B cell (primary cell): ENCODE measurements at regions not wholly inside any gene's neighbourhood (a gene's known extent, or its start where the extent isn't known, plus 50 kb on each side); places are given as distances from the start of the nearest gene placed in this dataset.

Source experiments
- ATAC-seq: fragments of 200-7000 bp; cut with Tn5 transposase; one replicate; pipeline ENCODE4 v1.10.0; 2021; ENCODE audit warnings: low read depth, mild to moderate bottlenecking, moderate number of reproducible peaks, moderate library complexity
- CTCF ChIA-PET: fragments of 350-600 bp; sonication (Branson Sonifier 250); formaldehyde crosslinking; loops from one replicate; lab custom pipeline; 2021; ENCODE audit warnings: antibody characterized with exemption, inconsistent platforms; lab: Charles Lee
- POLR2A ChIA-PET: fragments of 350-600 bp; sonication (Branson Sonifier 250); formaldehyde crosslinking; loops from one replicate; lab custom pipeline; 2021; ENCODE audit warnings: antibody characterized with exemption; lab: Charles Lee
- DNase-seq: peaks from one replicate; pipeline ENCODE4 v3.0.0; 2013
- H2AFZ ChIP-seq: 2 replicates; pipeline ENCODE4 v1.6.1; 2012; ENCODE audit warnings: mild to moderate bottlenecking, low read depth, low read length; ENCODE audit not compliant: insufficient read depth, poor library complexity, severe bottlenecking
- H3K27ac ChIP-seq, 2 donors: 1 replicate in 1 of 2; 2 replicates in 1 of 2; pipeline ENCODE4 v1.5.1; 2012 to 2013; ENCODE audit warnings: low read length in 2 of 2, mild to moderate bottlenecking in 2 of 2, moderate library complexity in 1 of 2
- H3K27me3 ChIP-seq, 4 experiments: fragments of 200-600 bp in 1 of 4; sonication (generic) in 1 of 4; replicated peaks in 1 of 4; 1 replicate in 2 of 4; 2 replicates in 2 of 4; pipeline versions ENCODE4 v1.6.1 to v1.7.0; 2013 to 2016; ENCODE audit warnings: low read length in 3 of 4, mild to moderate bottlenecking in 2 of 4, mixed read lengths in 1 of 4, moderate library complexity in 1 of 4; ENCODE audit not compliant: insufficient read depth in 4 of 4, control insufficient read depth in 3 of 4; ENCODE audit errors: control extremely low read depth in 1 of 4
- H3K36me3 ChIP-seq, 2 experiments: replicated peaks in 1 of 2; 1 replicate in 1 of 2; 2 replicates in 1 of 2; pipeline versions ENCODE4 v1.6.1 to v1.7.1; 2013; ENCODE audit warnings: low read length in 1 of 2; ENCODE audit not compliant: insufficient read depth in 2 of 2, control insufficient read depth in 1 of 2; ENCODE audit errors: control extremely low read depth in 1 of 2, extremely low read depth in 1 of 2
- H3K4me1 ChIP-seq, 2 donors: fragments of 200-600 bp in 1 of 2; sonication (generic) in 1 of 2; 1 replicate in 1 of 2; 2 replicates in 1 of 2; pipeline versions ENCODE4 v1.5.1 to v1.6.1; 2013 to 2017; ENCODE audit warnings: low read length in 2 of 2; ENCODE audit not compliant: control insufficient read depth in 2 of 2, insufficient read depth in 2 of 2
- H3K4me2 ChIP-seq: replicated peaks from 2 replicates; pipeline ENCODE3; 2012; ENCODE audit warnings: mild to moderate bottlenecking, low read depth, low read length; ENCODE audit not compliant: poor library complexity, severe bottlenecking
- H3K4me3 ChIP-seq, 5 experiments: fragments of 200-600 bp in 1 of 5; sonication (generic) in 1 of 5; 1 replicate in 3 of 5; 2 replicates in 2 of 5; pipeline versions ENCODE4 v1.5.1 to v1.7.0; 2011 to 2016; ENCODE audit warnings: low read length in 4 of 5, mild to moderate bottlenecking in 4 of 5, low read depth in 2 of 5, control low read depth in 1 of 5, moderate library complexity in 1 of 5; ENCODE audit not compliant: insufficient read depth in 1 of 5; ENCODE audit errors: control extremely low read depth in 1 of 5, extremely low read depth in 1 of 5
- H3K79me2 ChIP-seq: fragments of 200-600 bp; sonication (generic); one replicate; pipeline ENCODE4 v1.6.0; 2016; ENCODE audit warnings: low read length; ENCODE audit not compliant: control insufficient read depth, insufficient read depth
- H3K9ac ChIP-seq: fragments of 200-600 bp; sonication (generic); 2 replicates; pipeline ENCODE4 v1.6.1; 2017; ENCODE audit warnings: mild to moderate bottlenecking, low read length, moderate library complexity
- H3K9me3 ChIP-seq, 3 donors: one replicate each; pipeline versions ENCODE4 v1.6.1 to v1.7.1; 2013; ENCODE audit warnings: low read length in 2 of 3; ENCODE audit not compliant: control insufficient read depth in 2 of 3, insufficient read depth in 1 of 3; ENCODE audit errors: control extremely low read depth in 1 of 3
- H4K20me1 ChIP-seq: 2 replicates; pipeline ENCODE4 v1.6.0; 2012; ENCODE audit warnings: mild to moderate bottlenecking, low read length; ENCODE audit not compliant: insufficient read depth, control insufficient read depth, poor library complexity, severe bottlenecking
- H3K27ac Mint-ChIP-seq: one replicate; pipeline ENCODE4 v1.8.0; 2021; ENCODE audit warnings: mixed read lengths
- H3K27me3 Mint-ChIP-seq: one replicate; pipeline ENCODE4 v1.8.0; 2021; ENCODE audit warnings: mixed read lengths
- H3K4me1 Mint-ChIP-seq: one replicate; pipeline ENCODE4 v1.8.0; 2021; ENCODE audit warnings: mixed read lengths
- H3K4me3 Mint-ChIP-seq: one replicate; pipeline ENCODE4 v1.8.0; 2021; ENCODE audit warnings: mixed read lengths
- H3K9me3 Mint-ChIP-seq: one replicate; pipeline ENCODE4 v1.8.0; 2022; ENCODE audit warnings: mixed read lengths; ENCODE audit not compliant: insufficient read depth
- CTCF ChIP-seq: fragments of 200-600 bp; IDR thresholded peaks from one replicate; pipeline ENCODE4 v1.8.0; 2022; ENCODE audit warnings: antibody characterized with exemption, mild to moderate bottlenecking
- EZH2 ChIP-seq: IDR thresholded peaks from 2 replicates; pipeline ENCODE4 v1.6.1; 2012; ENCODE audit warnings: borderline replicate concordance, low read depth, mild to moderate bottlenecking, moderate library complexity, low read length; ENCODE audit not compliant: insufficient read depth, poor library complexity, severe bottlenecking
- WGBS: methylation state at CpG from one replicate; pipeline ENCODE4 v1.1.5; 2013; ENCODE audit warnings: missing lambda C conversion rate; ENCODE audit not compliant: insufficient coverage; 5-methylcytosine and 5-hydroxymethylcytosine counted together
- intact Hi-C: fragments of 100-400 bp; cut with micrococcal nuclease; formaldehyde crosslinking; loops from one replicate; pipeline ENCODE4 v1.10.0; 2022

DNA sequence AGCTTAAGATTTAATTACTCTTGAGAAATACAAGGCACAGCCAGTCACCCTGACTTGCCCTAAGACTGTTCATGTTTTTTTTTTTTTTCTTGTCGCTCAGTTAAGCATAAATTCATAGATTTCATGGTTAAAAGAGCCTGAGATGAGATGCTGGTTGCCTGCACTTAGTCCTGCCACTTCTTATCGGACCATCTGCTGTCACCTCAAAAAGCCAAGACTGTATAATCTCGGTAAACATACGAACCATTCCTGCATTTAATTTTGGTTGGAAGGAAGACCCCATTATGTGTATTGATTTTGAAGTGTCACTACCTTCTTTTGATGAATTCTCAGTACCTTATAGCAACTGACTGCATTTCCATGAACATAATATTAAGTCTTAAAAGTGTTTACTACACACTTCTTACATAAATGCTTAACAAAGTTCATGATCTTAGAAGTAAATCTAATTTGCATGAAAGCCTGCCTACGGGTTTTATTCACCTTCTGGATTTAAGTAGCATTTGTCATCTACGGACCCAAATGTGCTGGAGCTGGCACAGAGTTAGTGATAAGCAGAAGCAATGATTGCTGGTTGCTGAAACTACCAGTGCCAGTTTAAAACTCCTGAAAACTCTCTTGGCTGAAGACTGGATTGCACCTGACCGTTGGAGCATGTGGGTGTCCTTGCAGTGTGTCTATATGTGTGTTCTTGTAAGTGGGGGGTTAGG, 843.4 kb downstream of the TMEM182 start:
- Histone ChIP-seq H2AFZ (no peak overlapping the region), H3K9me3 (no peaks in the 10 kb centered on the region), H3K4me2 (no peak overlapping the region), H3K9ac (no peak overlapping the region), H3K4me1 (no peaks in the 10 kb centered on the region), H3K4me3 (no peak overlapping the region), H3K36me3 (no peaks in the 10 kb centered on the region), H3K79me2 (no peaks in the 10 kb centered on the region), H3K27me3 (no peaks in the 10 kb centered on the region), H4K20me1 (no peaks in the 10 kb centered on the region), H3K27ac (no peak overlapping the region)
- intact Hi-C loops: no loop called here
- DNase-seq (no peak), ATAC-seq (no peak)
- WGBS: 95% methylated on average over 2 of the region's 7 CpGs
- Mint-ChIP-seq H3K4me3 (no peak overlapping the region), H3K4me1 (no peaks in the 10 kb centered on the region), H3K27me3 (no peaks in the 10 kb centered on the region), H3K27ac (no peak overlapping the region), H3K9me3 (peaks cover 5% of the 10 kb centered on the region)
- ChIA-PET CTCF (no interaction called here), POLR2A (no interaction called here)
- TF ChIP-seq CTCF: no peak

DNA sequence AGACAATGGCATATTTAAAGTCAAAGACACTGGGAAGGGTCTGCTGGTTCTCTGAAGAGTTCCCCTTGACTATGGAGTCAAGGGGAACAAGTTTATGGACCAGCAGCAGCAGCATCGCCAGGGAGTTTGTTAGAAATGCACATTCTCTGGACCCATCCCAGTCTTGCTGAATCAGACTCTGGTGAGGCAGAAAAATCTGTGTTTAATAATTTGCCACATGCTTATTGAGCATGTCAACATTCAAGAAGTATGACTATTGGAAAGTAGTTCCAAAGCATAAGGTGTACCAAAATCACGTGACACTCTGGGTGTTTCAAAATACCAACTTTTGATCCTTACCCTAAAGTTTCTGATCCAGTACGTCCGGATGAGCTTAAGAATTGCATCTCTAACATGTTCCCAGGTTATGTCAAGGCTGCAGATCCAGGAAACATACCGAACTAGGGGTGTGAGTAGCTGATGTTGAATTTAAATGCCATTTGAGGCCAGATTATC, 853.8 kb downstream of the TMEM182 start:
- H3K27me3 Mint-ChIP-seq: no peaks in the 10 kb centered on the region
- ChIA-PET POLR2A (no interaction called here), CTCF (no interaction called here)
- no peaks in the 10 kb centered on the region for H3K4me1 Mint-ChIP-seq
- Histone ChIP-seq H3K4me2 (no peak overlapping the region), H3K79me2 (no peaks in the 10 kb centered on the region), H4K20me1 (no peaks in the 10 kb centered on the region), H3K9ac (no peak overlapping the region), H3K27ac (no peak overlapping the region), H3K36me3 (no peaks in the 10 kb centered on the region), H3K27me3 (no peaks in the 10 kb centered on the region), H3K9me3 (peaks cover 0 to 6% (median 0%) of the 10 kb centered on the region in 3 donors), H2AFZ (no peak overlapping the region), H3K4me1 (no peaks in the 10 kb centered on the region), H3K4me3 (no peak overlapping the region)
- no peak overlapping the region for H3K4me3 Mint-ChIP-seq
- peaks cover 4% of the 10 kb centered on the region for H3K9me3 Mint-ChIP-seq
- DNase-seq (no peak), ATAC-seq (no peak)
- no peak overlapping the region for H3K27ac Mint-ChIP-seq
- TF ChIP-seq EZH2 (no peak), CTCF (no peak)
- 94% methylated on average over 3 of the region's 5 CpGs for WGBS
- intact Hi-C loops: no loop called here
